OCI-LY3 (cell line): ENCODE measurements at regions not wholly inside any gene's neighbourhood (a gene's known extent, or its start where the extent isn't known, plus 50 kb on each side); places are given as distances from the start of the nearest gene placed in this dataset.

Source experiments
- H2AFZ ChIP-seq: fragments of 200-600, 300-600 bp; shearing (Covaris generic); 2 replicates; pipeline ENCODE4 v1.6.0; 2014; ENCODE audit warnings: antibody characterized with exemption, low read depth, low read length
- H3K27ac ChIP-seq: fragments of 200-600, 300-600 bp; sonication (generic); 2 replicates; pipeline ENCODE4 v1.5.1; 2014; ENCODE audit warnings: mild to moderate bottlenecking, low read length, moderate library complexity, mixed read lengths
- H3K27me3 ChIP-seq: fragments of 200-600, 300-600 bp; sonication (generic); 2 replicates; pipeline ENCODE4 v1.6.1; 2014; ENCODE audit warnings: low read depth, low read length, mixed read lengths
- H3K36me3 ChIP-seq: fragments of 200-600, 300-600 bp; sonication (generic); replicated peaks from 2 replicates; pipeline ENCODE3; 2014; ENCODE audit warnings: low read depth, low read length, mixed read lengths
- H3K4me1 ChIP-seq: fragments of 300-600, 200-600 bp; sonication (generic); 2 replicates; pipeline ENCODE4 v1.6.1; 2014; ENCODE audit warnings: low read length, mixed read lengths
- H3K4me2 ChIP-seq: fragments of 200-600, 300-600 bp; sonication (generic); 2 replicates; pipeline ENCODE4 v1.6.1; 2014; ENCODE audit warnings: low read length, mixed read lengths
- H3K4me3 ChIP-seq: fragments of 300-600, 200-600 bp; sonication (generic); 2 replicates; pipeline ENCODE4 v1.5.1; 2014; ENCODE audit warnings: antibody characterized with exemption, mild to moderate bottlenecking, low read length, moderate library complexity
- H3K79me2 ChIP-seq: fragments of 300-600, 200-600 bp; shearing (Covaris generic); 2 replicates; pipeline ENCODE4 v1.6.1; 2014; ENCODE audit warnings: mild to moderate bottlenecking, low read length, mixed read lengths
- H3K9ac ChIP-seq: fragments of 300-600, 200-600 bp; shearing (Covaris generic); 2 replicates; pipeline ENCODE4 v1.6.0; 2014; ENCODE audit warnings: mild to moderate bottlenecking, low read length, moderate library complexity
- H3K9me3 ChIP-seq: fragments of 200-600, 300-600 bp; shearing (Covaris generic); 2 replicates; pipeline ENCODE4 v1.6.1; 2014; ENCODE audit warnings: low read length, mixed read lengths; ENCODE audit not compliant: insufficient read depth
- H4K20me1 ChIP-seq: fragments of 200-600, 300-600 bp; sonication (generic); 2 replicates; pipeline ENCODE4 v1.6.1; 2016; ENCODE audit warnings: low read length, mixed read lengths; ENCODE audit not compliant: insufficient read depth
- EZH2phosphoT487 ChIP-seq: fragments of 200-600 bp; shearing (Covaris generic); IDR thresholded peaks from 2 replicates; pipeline ENCODE4 v1.6.1; 2018; ENCODE audit warnings: antibody characterized with exemption, mixed run types, low read depth
- TF ChIP-seq, protein P1 (sequence below): fragments of 200-600, 300-600 bp; sonication (generic); IDR thresholded peaks from 2 replicates; pipeline ENCODE4 v1.5.1; 2014; ENCODE audit warnings: antibody characterized with exemption, low read length, low read depth

DNA sequence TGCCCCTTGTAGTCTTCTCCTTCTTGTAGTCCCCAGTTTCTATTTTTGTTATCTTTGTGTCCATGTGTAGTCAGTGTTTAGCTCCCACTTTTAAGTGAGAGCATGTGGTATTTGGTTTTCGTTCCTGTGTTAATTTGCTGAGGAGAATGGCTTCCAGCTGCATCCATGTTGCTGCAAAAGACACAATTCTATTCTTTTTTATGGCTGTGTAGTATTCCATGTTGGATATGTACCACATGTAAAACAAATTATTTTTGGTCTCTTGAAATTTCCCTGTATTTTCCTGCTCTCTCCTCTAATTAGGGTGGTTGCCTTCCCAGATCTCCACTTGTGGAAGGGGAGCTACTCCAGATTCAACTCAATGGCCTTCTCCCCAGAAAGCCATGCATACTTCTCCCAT lies 813.8 kb downstream of the UQCRFS1 start:
- Histone ChIP-seq H3K79me2 (no peaks in the 10 kb centered on the region), H3K9me3 (no peaks in the 10 kb centered on the region), H2AFZ (no peak overlapping the region), H3K4me3 (no peak overlapping the region), H3K27me3 (peaks cover 6% of the 10 kb centered on the region), H3K27ac (no peak overlapping the region), H3K9ac (no peak overlapping the region), H3K36me3 (no peaks in the 10 kb centered on the region), H4K20me1 (no peaks in the 10 kb centered on the region), H3K4me1 (no peaks in the 10 kb centered on the region), H3K4me2 (no peak overlapping the region)
- TF ChIP-seq, protein P1, sequence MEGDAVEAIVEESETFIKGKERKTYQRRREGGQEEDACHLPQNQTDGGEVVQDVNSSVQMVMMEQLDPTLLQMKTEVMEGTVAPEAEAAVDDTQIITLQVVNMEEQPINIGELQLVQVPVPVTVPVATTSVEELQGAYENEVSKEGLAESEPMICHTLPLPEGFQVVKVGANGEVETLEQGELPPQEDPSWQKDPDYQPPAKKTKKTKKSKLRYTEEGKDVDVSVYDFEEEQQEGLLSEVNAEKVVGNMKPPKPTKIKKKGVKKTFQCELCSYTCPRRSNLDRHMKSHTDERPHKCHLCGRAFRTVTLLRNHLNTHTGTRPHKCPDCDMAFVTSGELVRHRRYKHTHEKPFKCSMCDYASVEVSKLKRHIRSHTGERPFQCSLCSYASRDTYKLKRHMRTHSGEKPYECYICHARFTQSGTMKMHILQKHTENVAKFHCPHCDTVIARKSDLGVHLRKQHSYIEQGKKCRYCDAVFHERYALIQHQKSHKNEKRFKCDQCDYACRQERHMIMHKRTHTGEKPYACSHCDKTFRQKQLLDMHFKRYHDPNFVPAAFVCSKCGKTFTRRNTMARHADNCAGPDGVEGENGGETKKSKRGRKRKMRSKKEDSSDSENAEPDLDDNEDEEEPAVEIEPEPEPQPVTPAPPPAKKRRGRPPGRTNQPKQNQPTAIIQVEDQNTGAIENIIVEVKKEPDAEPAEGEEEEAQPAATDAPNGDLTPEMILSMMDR = no peak
- TF ChIP-seq EZH2phosphoT487 = no peak

DNA sequence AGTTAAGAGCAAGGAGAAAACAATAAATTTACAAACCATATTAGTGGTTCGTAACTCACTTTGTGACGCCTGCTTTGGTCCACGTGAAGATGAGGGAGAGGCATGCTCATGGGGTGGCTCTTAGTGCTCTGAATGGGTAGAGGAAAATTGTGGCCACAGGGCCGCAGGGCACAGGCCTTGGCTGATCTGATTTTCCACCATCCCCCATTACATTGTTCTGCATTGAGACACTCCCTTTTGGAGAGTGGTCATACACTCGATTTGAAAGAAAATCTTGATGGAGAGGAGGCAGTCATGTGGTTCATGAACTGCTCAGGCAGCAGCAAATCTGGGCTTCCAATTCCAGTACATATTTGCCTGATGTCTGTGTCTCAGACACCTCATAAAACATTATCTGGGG lies 815.2 kb downstream of the UQCRFS1 start:
- Histone ChIP-seq H4K20me1 (no peaks in the 10 kb centered on the region), H3K4me1 (no peaks in the 10 kb centered on the region), H3K4me2 (no peak overlapping the region), H3K4me3 (no peak overlapping the region), H3K79me2 (no peaks in the 10 kb centered on the region), H3K9me3 (no peaks in the 10 kb centered on the region), H3K27me3 (peaks cover 6% of the 10 kb centered on the region), H3K9ac (no peak overlapping the region), H3K27ac (no peak overlapping the region), H3K36me3 (no peaks in the 10 kb centered on the region), H2AFZ (no peak overlapping the region)
- TF ChIP-seq, protein P1 = no peak
- no peak for TF ChIP-seq EZH2phosphoT487

GRCh38 chr19:28397306-28397705 lies 815.6 kb downstream of the UQCRFS1 start:
- Histone ChIP-seq H3K4me2 (no peak overlapping the region), H3K9me3 (no peaks in the 10 kb centered on the region), H4K20me1 (no peaks in the 10 kb centered on the region), H3K27me3 (peaks cover 6% of the 10 kb centered on the region), H3K9ac (no peak overlapping the region), H3K4me1 (no peaks in the 10 kb centered on the region), H3K79me2 (no peaks in the 10 kb centered on the region), H2AFZ (no peak overlapping the region), H3K36me3 (no peaks in the 10 kb centered on the region), H3K27ac (no peak overlapping the region), H3K4me3 (no peak overlapping the region)
- no peak for TF ChIP-seq EZH2phosphoT487
- TF ChIP-seq, protein P1 = no peak

DNA sequence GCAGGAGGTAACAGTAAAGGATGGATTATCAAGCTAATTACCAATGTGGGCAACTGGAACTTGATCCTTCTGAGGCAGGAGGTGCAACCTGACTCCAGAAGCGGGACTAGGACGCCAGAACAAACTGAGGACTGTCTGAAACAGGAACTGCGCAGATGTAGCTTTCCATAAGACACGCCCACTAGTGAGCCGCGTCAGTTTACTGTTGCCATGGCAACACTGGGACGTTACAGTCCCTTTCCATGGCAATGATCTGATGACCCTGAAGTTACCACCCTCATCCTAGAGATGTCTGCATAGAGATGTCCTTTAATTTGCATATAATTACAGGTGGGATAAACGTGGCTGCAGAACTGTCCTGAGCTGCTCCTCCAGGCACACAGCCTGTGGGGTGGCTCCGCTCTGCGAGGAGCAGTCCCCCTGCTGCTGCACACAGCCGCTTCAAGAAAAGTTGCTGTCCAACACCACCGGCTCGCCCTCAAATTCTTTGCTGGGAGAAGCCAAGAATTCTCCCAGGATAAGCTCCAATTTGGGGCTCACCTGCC lies 816.6 kb downstream of the UQCRFS1 start:
- no peak overlapping the region for H2AFZ ChIP-seq
- H3K9ac ChIP-seq = no peak overlapping the region
- no peaks in the 10 kb centered on the region for H3K79me2 ChIP-seq
- H3K9me3 ChIP-seq = no peaks in the 10 kb centered on the region
- no peak for TF ChIP-seq EZH2phosphoT487
- no peak overlapping the region for H3K27ac ChIP-seq
- peaks cover 6% of the 10 kb centered on the region for H3K27me3 ChIP-seq
- H3K4me1 ChIP-seq = no peaks in the 10 kb centered on the region
- no peaks in the 10 kb centered on the region for H4K20me1 ChIP-seq
- no peak overlapping the region for H3K4me2 ChIP-seq
- H3K36me3 ChIP-seq = no peaks in the 10 kb centered on the region
- no peak overlapping the region for H3K4me3 ChIP-seq
